ENCODE measurements at regions not wholly inside any gene's neighbourhood (a gene's known extent, or its start where the extent isn't known, plus 50 kb on each side); places are given as distances from the start of the nearest gene placed in this dataset.
"Not testable (repeated sequence)": the region's sequence is repeated elsewhere in the genome, so short reads cannot be mapped to it uniquely, and the experiment has no call there.

DNA sequence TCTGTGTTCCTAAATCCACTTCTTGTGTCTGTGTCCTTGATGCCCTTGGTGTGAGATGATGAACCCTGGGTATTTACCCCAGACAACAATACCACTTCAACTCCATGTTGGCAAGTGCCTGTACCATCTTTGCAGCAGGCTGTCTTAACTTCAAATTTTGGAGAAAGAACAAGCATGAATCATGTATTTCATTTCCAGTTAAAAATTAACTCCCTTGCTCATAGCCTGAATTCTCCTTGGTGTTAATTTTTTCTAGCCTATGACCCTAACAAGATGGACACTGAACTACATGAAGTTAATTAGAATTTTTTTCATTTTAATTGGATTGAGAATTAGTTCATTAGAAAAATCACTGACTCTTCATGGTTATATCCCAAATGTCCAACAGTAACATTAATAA lies 267.8 kb upstream of the INTU start:
- no peak for DNase-seq

DNA sequence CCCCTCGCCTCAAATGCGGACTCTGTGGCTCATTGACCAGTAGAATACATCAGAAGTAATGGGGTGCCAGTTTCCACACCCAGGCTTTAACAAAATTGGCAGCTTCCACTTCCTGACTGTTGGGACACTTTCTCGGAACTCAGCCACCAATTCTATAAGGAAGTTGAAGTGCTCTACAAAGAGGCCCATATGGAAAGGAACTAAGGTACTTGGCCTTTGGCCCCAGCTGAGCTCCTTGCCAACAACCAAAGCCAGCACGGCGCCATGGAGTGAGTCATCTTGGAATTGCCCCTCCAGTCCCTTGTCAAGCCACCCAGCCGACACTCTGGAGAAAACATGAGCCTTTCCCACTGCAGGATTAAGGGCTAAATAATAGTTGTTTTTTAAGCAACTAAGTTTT lies 262.2 kb upstream of the INTU start:
- DNase-seq, result peak; percentile 18

DNA sequence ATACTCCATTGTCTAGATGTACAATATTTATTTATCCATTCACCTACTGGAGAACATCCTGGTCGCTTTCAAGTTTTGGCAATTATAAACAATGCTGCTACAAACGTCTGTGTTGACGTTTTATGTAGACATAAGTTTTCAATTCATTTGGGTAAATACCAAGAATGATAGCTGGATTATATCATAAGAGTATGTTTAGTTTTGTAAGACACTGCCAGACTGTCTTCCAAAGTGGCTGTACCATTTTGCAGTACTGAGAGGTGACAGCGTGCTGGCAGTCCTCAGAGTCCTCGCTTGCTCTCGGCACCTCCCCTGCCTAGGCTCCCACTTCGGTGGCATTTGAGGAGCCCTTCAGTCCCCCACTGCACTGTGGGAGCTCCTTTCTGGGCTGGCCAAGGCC lies 253.3 kb upstream of the INTU start:
- DNase-seq, result no peak

DNA sequence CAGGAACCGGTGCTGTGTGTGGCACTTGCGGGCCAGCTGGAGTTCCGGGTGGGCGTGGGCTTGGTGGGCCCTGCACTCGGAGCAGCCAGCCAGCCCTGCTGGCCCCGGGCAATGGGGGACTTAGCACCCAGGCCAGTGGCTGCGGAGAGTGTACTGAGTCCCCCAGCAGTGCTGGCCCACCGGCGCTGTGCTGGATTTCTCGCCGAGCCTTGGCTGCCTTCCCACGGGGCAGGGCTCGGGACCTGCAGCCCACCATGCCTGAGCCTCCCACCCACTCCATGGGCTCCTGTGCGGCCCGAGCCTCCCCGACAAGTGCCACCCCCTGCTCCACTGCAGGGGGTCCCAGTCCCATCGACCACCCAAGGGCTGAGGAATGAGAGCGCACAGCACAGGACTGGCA lies 252.8 kb upstream of the INTU start:
- not testable (repeated sequence) for DNase-seq

DNA sequence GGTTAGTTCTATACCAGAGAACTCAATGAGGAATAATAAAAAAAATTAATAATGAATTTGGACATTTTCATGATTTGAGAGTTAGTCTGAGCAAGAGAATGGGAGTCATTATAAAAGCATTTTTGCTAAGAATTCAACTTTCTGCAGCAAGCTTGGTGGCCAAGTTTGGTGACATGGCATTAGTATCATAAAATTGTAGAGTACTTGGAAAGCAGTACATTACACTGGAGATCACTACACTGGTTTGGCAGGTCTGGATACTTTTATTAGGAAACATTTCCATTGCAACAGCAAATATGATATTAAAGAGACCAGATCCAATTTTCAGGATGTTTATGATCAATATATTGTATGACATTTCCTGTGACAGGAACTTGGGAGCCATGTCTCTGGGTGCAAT lies 249.1 kb upstream of the INTU start:
- DNase-seq, result no peak

DNA sequence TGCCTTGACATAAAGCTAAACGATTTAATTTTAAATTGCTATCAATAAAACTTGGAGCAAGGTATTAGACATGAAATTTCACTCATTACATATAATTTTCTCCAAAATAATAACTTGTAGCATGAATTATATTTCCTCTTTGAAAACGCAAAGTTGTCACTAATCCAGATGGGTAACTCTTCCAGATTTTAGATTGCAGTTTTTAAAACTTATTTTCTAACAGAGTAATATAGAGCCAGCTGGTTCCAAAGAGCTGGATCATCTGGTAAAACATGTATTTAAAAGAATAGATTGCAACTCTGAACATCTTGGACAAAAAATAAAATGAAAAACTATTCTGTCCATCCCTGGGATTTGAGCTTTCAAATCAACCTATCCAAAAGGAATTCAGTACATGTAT lies 238.2 kb upstream of the INTU start:
- DNase-seq, result no peak

DNA sequence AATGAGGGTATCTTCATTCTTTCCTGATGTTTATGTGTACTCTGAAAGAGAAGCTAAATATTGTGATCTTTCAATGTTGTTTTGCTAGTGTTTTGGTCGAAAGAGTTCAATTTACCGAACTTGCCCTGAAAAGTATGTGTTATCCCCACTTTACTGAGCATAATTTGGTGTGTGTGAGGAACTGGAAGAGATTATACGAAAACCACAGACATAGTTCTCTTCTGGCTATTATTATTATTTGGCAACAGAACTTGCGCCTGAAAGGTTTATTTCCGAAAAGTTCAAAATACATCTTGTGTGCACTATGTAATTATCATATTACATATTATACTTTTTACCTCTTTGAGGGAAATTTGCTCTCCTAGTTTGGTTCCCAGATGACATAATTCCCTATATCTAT lies 232.5 kb upstream of the INTU start:
- no peak for DNase-seq

DNA sequence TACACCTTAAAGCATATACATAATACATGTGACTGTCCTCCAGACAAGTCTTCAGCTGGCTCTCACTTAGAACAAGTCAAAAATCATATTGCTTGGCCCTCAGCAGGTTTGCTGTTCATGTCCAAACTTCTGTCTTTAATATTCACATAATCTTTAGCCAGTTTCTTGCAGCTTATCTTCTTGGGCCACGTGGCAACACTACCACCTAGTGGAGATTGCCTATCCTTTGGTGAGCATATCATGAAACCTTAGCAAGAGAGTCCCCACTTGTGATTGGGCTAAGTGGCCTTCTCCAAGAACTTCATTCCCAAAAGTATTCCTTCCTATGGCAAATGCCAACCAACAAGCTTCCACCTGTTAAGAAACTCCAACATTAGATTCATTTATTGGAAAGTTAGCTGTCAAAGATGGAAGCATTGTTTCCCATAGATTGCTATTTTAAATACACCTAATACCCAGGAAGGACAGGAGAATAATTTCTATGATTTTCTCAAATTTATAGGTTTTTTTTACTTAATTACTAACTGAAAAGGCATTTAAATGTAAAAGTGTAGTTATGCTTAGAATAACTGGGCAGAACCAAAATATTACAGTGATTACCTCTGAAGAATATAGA lies 231.9 kb upstream of the INTU start:
- DNase-seq, result peak; percentile 64

DNA sequence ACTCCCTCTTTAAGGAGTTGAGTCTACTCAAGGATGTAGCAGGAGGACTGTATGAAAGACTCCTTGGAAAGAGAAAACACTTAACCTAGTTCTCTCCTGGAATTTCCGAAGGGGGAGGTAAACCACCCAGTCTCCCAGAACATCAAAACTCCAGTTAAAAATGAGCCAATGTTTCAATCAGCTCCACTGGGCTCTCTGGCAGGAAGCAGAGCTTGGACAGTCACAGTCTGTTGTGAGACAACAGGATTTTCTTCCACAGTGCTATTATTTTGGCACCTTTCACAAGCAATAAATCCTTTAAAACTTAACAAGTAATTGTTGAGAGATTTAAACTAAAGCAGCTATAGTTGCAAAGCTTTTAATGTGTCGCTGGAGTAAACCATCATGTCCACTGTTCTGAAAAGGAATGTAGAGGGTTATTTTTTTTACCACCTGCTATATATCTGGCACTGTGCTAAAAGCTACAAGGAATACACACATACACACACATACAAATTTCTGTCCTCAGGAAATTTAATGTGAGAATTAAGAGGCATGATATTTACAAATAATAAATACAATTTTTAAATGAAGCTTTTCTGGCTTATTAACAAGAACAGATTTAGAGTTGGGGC lies 229.2 kb upstream of the INTU start:
- DNase-seq, result no peak

DNA sequence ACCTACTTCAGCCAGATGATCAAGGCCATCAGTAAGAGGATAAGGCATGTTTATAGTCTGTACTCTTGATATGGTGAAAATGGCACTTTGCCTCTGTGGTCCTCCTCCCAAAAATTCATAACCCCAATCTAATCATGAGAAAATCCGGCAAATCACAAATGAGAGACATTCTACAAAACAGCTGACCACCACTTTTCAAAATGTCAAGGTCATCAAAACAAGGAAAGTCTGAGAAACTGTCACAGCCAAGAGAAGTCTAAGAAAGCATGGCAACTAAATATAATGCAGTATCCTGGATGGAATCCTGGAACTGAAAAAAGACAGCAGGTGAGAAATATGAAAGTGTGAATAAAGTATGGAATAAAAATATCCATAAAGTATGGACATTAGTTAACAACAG lies 226.6 kb upstream of the INTU start:
- DNase-seq, result no peak

DNA sequence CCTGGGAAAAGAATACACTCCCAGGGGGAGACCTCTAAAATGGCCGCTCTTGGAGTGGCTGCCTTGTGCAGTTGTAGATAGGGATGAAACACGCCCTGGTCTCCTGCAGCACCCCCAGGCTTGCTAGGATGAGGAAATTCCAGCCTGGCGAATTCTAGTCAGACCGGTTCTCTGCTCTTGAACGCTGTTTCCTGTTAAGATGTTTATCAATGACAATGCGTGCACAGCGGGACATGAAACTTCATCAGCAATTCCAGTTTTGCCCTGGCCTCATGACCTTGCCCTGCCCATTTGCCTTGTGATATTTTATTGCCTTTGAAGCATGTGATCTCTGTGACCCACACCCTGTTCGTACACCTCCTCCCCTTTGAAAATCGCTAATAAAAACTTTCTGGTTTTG lies 225.2 kb upstream of the INTU start:
- not testable (repeated sequence) for DNase-seq

DNA sequence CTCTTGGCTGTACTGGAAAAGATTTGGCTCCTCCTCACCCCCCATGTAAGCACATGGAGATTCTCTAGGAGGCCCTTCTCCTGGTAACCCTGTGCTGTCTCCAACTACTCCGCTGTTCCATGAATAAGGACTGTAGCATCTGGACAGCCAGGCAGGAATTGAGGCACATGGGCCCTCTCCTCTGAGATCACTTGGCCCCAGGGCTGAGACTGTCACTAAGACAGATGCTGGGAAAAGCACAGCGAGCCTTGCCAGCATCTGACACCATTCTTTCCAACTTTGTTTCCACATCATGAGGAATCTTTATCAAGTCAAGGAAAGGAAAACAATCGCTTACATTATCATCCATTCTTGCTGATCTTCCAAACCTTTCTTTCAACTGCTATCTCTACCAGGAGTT lies 222.6 kb upstream of the INTU start:
- no peak for DNase-seq

DNA sequence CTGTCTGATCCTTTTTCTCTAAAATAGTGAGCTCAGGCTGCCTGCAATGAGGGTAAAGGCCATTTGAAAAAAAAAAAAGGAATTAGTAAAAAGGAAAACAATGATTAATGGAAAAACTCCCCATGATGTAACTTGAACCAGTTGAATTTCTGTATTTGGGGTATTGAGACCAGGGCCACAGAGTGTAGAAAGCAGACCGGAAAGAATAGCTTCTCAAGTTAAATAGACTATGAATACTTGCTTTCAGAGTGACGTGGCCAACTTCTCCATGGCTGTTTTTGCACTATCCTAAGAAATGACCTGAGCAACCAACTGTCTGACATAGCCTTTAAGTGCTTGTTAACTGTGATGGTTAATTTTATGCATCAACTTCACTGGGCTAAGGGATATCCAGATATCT lies 222.1 kb upstream of the INTU start:
- no peak for DNase-seq

DNA sequence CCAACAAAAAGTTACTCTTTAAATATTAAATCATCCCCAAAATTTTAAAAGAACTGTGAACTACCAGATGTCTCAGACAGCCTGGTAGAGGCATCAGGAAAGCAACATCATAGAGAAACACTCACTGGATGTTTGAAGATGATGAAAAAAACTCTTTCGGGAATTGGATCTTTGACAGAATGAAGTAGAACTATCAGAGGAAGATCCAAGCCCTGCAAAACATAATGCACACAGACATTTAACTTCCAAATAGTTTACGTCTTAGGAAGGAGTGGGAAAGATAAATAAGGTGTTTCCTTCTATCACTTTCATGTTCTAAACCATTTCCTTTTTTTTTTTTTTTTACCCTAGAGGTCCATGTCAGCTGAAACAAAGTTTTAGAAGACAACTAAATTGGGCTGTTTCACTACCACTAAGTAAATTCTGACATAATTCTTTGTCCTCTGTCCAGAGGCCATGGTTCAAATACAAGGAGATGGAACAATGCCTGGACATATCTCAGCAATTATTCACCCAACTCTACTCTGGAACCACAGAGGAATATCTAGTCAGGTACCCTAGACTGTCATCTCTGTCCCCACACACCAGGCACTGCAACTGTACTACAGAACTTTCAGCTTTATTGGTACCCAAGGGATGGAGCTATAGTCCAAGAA lies 217.7 kb upstream of the INTU start:
- DNase-seq, result no peak

DNA sequence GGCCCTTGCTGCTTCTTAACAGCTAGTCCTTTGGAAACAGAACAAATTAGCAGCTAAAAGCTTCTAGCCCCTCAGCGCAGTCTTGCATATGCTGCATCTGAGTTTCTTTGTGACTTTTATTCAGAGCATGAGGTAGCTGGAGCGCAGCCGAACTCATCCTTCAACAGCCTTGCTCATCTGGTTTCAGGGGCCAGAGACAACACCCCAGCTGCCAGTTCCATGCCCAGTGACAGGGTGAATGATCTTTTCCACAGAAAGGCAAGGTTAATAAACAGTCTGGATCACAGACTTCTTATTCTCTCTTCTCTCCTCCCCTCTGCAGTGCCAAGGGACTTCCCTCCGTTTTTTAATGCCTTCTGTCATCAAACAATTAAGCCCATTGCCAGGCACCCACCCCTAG lies 216.6 kb upstream of the INTU start:
- DNase-seq, result peak; percentile 54

DNA sequence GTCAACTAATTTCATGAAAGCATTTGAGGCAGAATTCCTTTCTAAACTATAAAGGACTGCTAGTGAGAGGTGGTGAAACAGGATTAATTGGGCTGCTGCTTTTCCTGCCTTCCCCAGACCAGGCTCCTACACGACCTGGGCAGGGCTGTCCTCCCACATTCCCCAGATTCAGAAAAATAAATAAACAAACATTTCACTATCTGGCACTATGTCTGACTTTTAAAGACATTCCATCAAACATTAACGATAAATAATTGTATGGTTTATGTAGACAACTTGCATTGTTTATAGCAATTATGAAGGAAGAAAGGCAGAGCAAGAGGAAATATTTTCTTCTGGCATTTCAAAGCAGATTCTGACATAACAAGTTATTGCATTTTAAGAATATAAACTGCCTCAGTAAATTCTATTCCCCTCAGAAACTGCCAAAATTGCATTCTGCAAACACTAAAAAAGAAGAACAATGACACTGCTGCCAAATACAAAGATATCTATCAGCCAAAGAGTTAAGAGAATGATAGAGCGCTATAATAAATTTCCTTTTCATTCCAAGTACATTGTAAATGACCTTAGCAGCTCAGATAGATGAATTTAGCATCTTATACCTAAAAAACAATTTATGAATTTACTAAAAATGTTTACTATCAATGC lies 214.7 kb upstream of the INTU start:
- no peak for DNase-seq

DNA sequence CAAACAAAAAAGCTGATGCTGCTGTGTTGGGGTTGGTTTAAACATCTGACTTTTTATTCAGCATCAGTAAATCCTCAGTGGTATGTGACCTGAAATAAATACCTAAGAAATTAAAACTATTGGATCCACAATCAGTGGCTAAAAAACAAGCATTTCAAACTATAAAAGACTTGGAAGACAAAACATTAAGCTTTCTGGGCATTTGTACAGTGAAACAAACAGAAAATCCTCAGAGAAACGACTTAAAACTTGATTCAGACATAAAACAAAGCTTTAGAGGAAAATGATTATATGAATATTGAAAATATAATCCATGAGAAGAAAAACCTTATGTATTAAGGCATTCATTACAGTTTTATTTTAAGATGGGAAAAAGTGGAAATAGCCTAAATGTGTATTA lies 213.3 kb upstream of the INTU start:
- DNase-seq, result no peak

DNA sequence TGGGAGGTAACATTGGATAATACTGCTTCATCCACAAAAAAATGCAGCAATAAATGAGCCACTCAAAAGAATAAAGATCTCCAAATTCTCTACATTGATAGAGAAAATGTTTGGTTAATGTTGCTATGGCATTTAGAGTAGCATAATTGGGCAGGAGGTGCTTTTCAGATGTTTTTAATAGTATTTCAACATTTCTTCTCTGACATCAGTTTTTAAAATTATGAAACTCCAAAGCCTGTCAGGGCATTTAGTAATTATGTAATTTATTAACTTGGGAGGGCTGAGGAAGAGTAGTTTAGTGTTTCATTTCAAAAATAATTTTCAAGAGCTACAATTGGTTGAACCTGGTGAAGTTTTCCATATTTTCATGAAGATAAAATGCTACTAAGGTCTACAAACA lies 211.3 kb upstream of the INTU start:
- no peak for DNase-seq

DNA sequence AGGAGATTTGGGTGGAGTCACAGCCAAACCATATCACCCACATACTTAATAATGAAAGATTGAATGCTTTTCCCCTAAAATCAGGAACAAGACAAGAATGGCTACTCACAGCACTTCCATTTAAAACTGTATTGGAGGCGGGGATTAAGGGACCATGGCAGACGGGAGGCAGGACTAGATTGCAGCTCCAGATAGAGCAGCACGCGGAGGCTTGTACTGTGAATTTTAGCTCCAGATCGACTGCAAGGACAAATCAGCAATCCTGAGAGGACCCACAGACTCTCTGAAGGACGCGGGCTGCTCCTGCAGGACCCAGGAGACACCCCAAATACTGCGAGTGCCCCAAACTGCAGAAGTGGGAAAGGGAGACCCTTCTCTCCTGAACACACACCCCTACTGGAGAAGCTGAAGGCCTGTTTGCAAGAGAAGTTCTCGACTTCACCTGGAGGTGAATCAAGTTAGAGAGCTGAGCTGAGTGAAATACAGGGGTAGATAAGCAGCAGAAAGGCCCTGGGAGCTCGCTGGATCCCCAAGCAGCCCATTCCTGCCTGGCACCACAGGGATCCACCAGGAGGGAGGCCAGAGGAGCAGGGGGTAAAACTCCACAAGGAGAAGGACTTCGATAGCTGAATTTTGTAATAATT lies 207.4 kb upstream of the INTU start:
- no peak for DNase-seq

DNA sequence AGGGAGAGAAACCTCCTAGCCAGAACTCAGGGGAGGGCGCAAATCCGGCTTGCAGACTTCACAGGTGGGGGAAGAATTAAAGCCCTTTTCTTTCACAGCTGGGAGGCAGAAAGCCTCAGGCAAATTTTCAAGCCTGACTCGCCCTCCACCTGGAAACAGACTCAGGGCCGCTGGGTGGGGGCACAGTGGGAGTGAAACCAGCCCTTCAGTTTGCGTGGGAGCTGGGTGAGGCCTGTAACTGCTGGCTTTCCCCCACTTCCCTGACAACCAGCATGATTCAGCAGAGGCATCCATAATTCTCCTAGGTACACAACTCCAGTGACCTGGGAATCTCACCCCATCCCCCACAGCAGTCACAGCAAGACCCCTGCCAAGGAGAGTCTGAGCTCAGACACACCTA lies 206.9 kb upstream of the INTU start:
- peak; percentile 71 for DNase-seq

DNA sequence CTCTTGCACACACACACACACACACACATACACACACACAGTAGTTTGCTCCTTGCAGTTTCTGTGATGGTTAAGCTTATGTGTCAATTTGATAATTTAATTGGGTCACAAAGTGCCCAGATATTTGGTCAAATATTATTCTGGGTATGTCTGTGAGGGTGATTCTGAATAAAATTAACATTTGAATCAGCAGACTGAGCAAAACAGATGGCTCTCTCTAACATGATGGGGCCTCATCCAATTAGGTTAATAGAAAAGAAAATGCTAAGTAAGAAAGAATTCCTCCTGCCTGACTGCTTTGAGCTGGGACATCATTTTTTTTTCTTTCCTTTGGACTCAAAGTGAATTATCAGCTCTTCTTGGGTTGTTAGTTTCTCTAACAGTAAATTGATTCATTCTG lies 191.2 kb upstream of the INTU start:
- DNase-seq, result no peak

DNA sequence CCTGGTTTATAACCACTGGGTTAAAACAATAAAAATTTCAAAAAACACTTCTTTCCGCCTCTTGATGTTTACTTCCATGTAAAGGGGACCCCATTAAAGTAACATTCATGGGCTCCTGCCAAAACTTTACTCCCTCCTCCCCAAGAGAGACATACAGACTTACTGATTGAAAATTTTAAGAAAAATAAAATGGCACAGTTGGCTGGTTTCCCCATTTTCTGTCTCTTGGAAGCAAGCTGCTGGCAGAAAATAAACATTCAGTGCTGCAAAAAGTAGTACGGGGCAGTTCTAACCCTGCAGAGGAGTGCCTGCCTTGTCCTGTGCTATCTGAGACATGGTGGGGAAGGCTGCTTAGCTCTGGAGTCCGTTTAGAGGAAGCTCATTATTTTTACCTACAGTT lies 187.3 kb upstream of the INTU start:
- no peak for DNase-seq

DNA sequence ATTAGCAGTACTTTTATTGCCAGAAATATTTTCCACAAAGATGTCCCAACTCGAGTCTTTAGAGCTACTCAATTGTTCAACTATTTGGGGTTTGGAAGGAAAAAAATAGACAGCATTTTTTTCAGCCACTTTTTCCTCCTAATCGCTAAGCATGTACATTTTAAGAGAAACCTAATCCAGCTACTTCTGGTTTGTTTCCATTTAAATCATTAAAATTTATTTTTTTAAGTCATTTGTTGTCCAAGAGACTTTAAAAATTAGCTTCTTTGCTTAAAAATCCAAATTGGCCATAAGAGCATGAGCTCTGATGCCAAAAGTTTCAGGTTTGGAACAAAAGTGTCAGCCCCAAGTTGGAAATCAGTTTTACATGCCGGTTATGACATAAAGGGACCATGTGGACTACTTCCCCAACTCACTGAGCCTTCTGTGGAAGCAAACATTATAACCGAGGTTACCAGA lies 186.3 kb upstream of the INTU start:
- no peak for DNase-seq

DNA sequence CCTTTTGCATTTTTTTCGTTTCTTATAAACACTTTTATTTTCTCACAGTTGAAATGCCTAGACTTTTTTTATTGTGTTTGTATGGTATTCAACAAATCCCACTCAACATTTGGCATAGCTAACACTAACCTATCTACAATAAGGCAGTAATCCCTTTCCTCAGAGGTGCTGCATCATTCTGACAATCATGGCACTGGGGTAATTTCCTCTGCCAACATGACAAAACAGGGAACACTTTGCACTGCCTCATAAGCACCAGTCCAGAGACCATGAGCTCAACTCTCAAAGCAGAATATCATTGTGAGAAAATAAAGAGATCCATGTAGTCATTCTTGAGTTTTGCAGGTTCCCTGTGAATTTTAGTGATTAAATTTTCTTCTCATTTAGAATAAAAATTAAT lies 183.8 kb upstream of the INTU start:
- DNase-seq, result peak; percentile 40
